GF-D8 (cell line): ENCODE measurements at regions not wholly inside any gene's neighbourhood (a gene's known extent, or its start where the extent isn't known, plus 50 kb on each side); places are given as distances from the start of the nearest gene placed in this dataset.
"Not testable (repeated sequence)": the region's sequence is repeated elsewhere in the genome, so short reads cannot be mapped to it uniquely, and the experiment has no call there.

ENCODE experiments used
- DNase-seq: peaks from one replicate; lab custom pipeline; 2025; lab: John Stamatoyannopoulos, UW

- not testable (repeated sequence) for DNase-seq
Observed at GRCh38 chr4:82301390-82301789, 72.4 kb downstream of the HNRNPD start.

GRCh38 chr4:82293304-82293703 is 80.5 kb downstream of the HNRNPD start:
- no peak for DNase-seq

- no peak for DNase-seq
Observed at GRCh38 chr4:82287720-82288119, 86.1 kb downstream of the HNRNPD start.

- peak; percentile 84 for DNase-seq
Observed at GRCh38 chr4:82284858-82285805, 88.7 kb downstream of the HNRNPD start.

- DNase-seq = no peak
Observed at GRCh38 chr4:82284475-82284857, 89.3 kb downstream of the HNRNPD start.

- DNase-seq = no peak
Observed at GRCh38 chr4:82282875-82283274, 90.9 kb downstream of the HNRNPD start.

GRCh38 chr4:82279550-82279949 is 94.2 kb downstream of the HNRNPD start:
- DNase-seq = not testable (repeated sequence)

GRCh38 chr4:82276332-82276640 is 97.5 kb downstream of the HNRNPD start:
- DNase-seq = no peak

- no peak for DNase-seq
Observed at GRCh38 chr4:82275431-82276331, 98.1 kb downstream of the HNRNPD start.

- DNase-seq = not testable (repeated sequence)
Observed at GRCh38 chr4:82274700-82275099, 99.1 kb downstream of the HNRNPD start.

- not testable (repeated sequence) for DNase-seq
Observed at GRCh38 chr4:82272523-82272922, 101.3 kb downstream of the HNRNPD start.

GRCh38 chr4:82271915-82272480 is 101.8 kb downstream of the HNRNPD start:
- not testable (repeated sequence) for DNase-seq

GRCh38 chr4:82268826-82269193 is 105.0 kb downstream of the HNRNPD start:
- DNase-seq = no peak

GRCh38 chr4:82268050-82268825 is 105.6 kb downstream of the HNRNPD start:
- DNase-seq = peak; percentile 49

GRCh38 chr4:82267506-82267905 is 106.3 kb downstream of the HNRNPD start:
- DNase-seq = no peak

GRCh38 chr4:82266345-82266744 is 107.4 kb downstream of the HNRNPD start:
- DNase-seq = no peak

GRCh38 chr4:82261084-82261483 is 112.7 kb downstream of the HNRNPD start:
- DNase-seq = no peak

- no peak for DNase-seq
Observed at GRCh38 chr4:82260632-82261031, 113.2 kb downstream of the HNRNPD start.

GRCh38 chr4:82256718-82257117 is 117.1 kb downstream of the HNRNPD start:
- DNase-seq = no peak

- no peak for DNase-seq
Observed at GRCh38 chr4:82255657-82256056, 118.1 kb downstream of the HNRNPD start.

- no peak for DNase-seq
Observed at GRCh38 chr4:82248903-82249632, 124.7 kb downstream of the HNRNPD start.
